Activated CD8-positive, alpha-beta memory T cell treated with anti-CD3 and anti-CD28 coated beads, Interleukin-2, amount 50 U/mL, for 4 hours (primary cell): ENCODE measurements at regions not wholly inside any gene's neighbourhood (a gene's known extent, or its start where the extent isn't known, plus 50 kb on each side); places are given as distances from the start of the nearest gene placed in this dataset.
"Not testable (repeated sequence)": the region's sequence is repeated elsewhere in the genome, so short reads cannot be mapped to it uniquely, and the experiment has no call there.

Experiments used
- DNase-seq: peaks from one replicate; pipeline ENCODE4 v3.0.0-alpha.2; 2020

DNA sequence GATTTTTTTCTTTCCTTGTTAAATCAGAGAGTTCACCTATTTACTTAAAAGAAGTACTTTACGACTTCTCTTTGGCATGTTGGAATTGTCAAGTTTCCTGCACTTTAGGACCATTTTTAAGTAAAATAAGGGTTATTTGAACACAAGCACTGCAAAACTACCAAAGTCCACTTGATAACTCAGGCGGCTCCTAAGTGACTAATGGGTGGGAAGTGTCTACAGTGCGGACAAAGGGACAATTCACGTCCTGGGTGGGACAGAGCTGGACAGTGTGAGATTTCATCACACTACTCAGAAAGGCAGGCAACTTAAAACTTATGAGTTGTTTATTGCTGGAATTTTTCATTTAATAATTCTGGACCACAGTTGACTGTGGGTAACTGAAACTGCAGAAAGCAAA, 590.2 kb upstream of the UBE2E2 start:
- no peak for DNase-seq

DNA sequence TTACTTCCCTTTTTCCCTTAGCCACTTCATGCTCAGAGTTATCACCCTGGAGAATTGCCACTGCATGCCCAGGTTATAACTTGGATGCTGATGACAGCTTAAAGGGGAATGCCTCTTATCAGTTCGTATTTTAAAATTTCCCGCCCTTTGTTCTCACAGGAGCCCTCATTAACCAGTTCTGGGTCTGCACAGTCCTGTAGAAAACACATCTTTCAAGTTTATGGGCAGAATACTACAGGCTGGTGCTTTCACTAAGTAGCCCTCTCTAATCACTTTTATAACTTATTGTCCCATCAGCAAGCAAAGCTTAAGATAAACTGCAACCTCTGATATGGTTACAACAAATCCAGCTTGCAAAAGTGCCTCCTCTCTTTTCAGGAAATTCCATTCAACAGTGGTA, 587.3 kb upstream of the UBE2E2 start:
- no peak for DNase-seq

DNA sequence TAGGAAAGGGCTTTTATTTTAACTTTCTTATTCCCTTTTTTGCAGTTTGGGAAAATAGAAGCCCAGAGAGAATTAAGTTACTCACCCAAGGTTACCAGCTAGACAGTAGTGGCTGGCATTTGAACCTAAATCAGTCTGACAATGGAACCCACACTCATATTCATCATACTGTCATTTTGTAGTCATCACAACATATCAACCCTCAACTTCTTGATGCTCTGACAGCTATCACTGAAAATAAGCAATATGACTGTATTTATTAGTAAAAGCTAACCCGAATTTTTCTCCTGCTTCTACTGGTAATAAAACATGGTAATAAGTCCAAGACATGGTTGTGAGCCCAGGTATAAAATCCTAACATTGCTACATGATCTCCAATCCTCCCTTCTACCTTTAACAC, 585.8 kb upstream of the UBE2E2 start:
- DNase-seq = no peak

DNA sequence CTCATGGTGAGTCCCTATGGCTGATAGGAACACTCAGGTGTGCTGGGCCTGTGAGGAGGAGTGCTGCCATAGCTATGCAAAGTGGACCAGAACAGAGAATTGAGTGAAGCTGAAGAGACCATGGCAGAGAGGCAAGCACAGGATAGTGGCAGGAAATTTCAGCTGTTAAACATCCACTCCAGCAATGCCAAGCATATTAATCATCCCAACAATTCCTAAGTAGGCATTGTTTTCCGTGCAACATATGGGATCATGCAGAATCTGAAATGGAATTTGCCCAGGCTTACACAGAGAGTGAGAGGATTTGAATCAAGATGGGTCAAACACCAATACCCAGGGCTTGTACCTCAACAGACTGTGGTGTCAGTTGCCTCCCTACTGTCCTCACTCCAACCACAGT, 582.6 kb upstream of the UBE2E2 start:
- DNase-seq = no peak

- no peak for DNase-seq
Measured at GRCh38 chr3:22621205-22621809, 581.8 kb upstream of the UBE2E2 start.

DNA sequence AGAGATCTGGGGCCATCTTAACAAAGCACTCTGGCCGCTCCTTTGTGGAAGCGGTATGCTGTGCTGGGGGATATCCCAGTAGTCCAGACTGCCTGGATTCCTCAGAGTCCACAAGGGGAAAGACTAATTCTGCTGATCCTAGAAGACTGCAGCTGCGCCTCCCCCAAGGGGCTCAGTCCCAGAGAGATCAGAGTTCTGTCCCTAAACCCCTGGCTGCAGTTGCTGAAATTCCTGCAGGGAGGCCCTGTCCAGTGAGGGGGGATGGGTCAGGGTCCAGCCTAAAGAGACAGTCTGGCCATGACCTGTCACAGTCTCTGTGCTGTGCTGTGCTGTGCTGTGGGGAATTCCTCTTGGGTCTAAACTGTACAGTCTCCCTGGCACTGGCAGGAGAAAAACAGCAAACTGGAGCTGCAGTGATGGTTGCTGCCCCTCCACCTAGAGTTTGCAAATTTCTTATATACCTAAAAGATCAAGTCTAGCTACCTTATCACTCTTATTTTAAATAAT, 575.1 kb upstream of the UBE2E2 start:
- no peak for DNase-seq

DNA sequence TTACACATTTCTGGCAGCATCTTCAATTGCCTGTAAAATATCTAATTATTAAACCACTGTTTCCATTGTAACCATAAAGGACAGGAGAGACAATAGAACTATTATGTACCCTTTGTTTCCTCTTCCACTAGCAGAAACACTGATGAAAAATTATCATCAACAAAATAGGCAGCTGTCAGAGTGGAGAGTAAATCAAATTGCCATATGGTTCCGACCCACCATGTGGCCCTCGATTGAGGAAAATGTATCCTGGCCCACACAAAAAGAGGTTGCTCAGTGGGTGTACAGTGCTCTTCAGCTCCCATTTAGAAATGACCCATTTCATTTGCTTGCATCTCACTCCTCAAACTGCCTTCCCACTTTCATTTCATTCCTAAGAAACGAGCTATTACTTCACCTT, 570.6 kb upstream of the UBE2E2 start:
- DNase-seq = no peak

GRCh38 chr3:22634433-22634832, 568.7 kb upstream of the UBE2E2 start:
- DNase-seq = no peak

GRCh38 chr3:22659651-22660475, 543.3 kb upstream of the UBE2E2 start:
- no peak for DNase-seq

- DNase-seq = no peak
Measured at GRCh38 chr3:22660606-22661005, 542.5 kb upstream of the UBE2E2 start.

DNA sequence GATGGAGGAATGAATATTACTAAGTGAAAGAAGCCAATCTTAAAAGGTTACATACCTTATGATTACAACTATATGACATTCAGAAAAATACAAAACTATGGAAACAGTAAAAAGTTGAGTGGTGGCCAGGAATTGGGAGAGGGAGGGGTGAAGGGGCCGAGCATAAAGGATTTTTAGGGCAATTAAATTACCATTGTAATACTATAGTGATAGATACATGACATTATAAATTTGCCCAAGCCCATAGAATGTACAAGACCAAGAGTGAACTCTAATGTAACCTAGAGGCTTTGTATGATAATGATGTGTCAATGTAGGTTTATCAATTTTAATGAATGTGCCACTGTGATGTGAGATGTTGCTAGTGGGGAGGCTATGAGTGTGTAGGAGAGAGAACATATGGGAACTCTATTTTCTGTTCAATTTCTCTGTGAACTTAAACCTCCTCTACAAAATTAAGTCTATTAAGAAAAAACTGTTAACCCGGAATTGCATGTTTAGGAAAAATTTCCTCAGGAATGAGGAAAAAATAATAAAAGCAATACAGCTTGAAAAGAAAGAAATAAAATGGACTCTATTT, 541.9 kb upstream of the UBE2E2 start:
- DNase-seq = no peak

DNA sequence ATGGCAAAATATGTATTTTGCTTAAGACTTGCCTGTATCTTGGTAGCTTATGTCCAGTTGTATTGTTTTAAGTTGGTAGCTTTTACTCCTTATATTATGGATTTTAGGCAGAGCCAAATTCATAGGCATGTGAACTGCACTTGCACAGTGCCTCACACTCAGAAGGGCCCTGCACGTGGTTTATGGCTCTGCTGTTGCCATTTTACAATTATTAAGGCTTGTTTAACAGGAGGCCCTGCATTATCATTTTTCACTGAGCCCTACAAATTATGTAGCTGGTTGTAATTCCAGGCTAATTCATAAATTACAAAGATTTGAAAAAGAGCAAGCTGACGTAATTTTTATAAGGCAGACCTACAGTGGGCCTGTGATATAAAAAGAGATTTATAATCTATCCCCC, 537.6 kb upstream of the UBE2E2 start:
- no peak for DNase-seq

DNA sequence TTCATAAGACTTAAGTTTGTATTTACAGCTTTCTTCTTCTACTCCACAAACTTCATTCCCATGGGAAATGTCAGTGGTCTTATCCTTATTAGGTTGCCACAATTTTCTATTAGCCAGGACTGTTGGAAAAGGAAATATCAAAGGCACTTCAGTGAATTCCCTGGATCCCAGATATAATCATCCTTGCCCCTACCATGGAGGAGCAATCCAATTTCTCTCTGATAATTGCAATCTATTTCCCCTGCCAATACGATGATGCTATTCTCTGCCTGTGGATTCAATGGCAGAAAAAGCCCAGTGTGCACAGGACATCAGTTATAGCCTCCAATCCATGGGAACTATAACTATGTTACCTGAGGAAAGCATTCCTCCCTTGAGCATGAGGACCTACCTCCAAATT, 536.4 kb upstream of the UBE2E2 start:
- no peak for DNase-seq

DNA sequence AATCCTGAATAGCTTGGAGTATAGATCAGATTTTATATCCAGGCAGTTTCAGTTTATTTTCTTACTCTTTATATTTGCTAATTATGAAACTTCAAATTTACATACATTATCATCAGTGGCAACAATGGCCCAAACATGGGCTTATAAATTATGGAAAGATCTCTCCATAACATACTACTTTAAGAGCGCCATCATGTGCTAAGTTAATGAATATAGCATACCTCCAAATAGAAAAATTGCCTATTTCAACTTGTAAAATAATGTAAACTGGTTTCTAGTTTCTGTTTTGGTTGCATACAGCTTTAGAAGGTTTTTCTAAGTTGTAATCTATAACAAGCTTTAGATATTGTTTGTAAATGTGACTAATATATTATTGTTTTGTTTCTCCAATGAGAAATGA, 531.3 kb upstream of the UBE2E2 start:
- DNase-seq = no peak

DNA sequence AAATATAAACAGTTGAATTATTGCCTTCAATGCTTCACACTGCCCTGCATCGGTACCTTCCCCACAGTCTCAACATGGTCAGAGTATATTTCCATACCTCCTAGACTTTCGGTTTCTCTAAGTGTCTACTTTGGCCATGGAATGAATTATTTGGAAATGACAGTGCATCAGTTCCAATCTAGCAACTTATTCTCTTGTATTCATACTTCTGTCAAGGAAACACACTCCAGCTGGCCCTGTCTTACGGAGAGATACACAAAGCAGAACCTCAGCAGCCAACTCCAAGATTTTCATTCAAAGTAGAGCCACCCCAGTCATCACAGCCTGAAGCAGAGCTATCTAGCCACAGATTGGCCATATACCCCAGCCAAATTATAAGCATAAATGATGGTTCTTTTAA, 518.4 kb upstream of the UBE2E2 start:
- DNase-seq = no peak

DNA sequence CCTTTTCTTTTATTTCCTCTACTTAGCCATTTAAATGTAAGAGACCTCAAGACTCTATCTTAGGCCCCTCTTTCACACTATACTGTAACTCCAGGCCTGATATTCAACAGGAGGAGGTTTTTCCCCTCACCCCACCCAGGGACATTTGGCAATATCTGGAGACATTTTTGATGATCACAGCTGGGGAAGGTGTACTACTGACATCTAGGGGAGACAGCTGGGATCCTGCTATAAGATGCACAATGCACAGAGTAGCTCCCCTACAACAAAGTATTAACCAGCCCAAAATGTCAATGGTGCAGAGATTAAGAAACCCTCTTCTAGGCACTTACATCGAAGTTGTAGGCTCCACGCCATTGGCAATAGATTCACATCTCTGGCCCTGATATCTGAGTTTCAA, 517.5 kb upstream of the UBE2E2 start:
- DNase-seq = no peak

GRCh38 chr3:22691407-22691806, 511.7 kb upstream of the UBE2E2 start:
- DNase-seq = no peak

DNA sequence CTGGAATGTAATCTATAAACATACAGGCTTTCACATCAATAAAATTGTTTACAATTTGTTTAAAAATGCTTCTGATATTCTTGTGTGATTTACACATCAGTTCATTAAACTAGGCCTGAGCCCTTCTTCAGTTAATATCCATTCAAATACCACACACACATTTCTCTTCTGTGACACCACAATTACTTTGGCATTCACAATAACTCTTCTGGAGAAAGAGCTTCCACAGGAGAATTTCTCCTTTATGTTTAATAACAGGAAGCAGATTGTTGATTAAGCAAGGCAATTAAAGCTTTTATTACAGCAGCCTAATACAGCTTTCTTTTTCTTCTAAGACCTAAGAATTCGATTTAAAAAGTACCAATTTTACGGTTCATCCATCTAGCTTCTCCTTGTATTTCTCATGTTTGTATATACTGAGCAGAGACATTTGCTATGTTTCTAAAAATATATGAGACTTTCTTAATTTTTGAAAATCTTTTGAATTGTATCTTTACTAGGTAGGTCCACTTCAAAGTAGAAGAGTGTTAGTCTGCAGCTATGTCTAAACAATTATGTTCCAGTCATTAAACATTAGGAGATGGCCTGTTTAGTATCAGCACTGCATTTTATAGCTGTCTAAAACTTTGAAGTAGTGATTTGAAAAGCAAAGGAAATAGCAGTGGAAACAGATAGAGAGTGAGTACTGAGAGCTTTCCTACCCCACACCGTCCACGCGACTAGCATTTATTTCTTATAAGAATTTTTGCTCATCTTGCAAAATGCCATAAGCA, 511.1 kb upstream of the UBE2E2 start:
- DNase-seq = no peak

GRCh38 chr3:22700876-22701275, 502.3 kb upstream of the UBE2E2 start:
- DNase-seq = no peak

DNA sequence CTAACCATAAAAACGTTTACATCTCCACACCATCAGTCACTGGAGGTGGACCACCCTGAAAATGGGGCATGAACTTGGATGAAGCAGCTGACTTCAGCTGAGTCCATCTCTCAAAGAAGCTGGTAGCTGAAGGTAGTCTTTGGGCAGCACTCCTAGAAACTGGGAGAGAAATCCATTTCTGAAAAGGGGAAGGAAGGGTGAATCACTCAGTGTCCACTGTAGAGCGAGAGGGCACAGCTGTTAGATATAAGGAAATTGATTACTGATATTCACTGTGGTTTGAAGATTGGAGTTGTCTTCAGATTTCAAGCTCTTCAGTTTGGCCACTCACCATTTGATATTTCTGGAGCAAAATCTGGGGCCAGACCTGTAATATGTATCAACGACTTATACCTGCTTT, 499.0 kb upstream of the UBE2E2 start:
- no peak for DNase-seq

DNA sequence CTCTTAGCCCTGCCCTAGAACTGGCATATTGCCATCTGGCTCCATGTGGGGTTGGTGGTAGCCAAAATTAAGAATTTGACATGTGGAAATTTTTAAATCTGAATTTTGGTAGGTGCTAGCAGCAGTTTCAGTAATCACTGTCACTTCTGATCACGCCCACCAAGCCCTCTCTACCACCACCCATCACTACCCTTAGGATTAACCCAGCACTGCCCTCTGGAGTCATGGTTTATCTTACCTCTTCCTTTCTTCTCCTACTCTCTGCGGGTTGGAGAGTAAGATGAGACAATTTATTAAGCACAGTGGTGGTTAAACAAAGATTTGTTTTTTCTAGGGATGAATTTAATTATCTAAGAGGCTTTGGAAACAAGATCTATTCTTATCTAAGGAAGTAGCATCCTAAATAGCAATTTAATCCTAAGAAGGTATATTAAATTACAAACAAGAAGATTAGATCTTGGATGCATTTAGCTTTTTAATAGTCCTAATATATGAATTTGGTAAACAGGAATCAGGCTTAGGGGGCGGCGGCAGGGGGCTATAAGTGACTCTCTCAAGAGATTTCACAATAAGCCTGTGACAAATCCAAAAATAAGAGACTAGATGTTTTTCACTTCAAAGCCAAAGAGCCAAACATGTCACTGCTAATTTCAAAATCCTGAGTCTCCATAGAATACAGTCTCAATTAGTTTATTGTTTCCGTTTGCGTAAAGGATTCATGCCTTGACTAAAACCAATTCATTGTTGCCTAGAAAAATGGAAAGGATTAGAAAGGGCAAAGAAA, 498.4 kb upstream of the UBE2E2 start:
- DNase-seq = no peak

DNA sequence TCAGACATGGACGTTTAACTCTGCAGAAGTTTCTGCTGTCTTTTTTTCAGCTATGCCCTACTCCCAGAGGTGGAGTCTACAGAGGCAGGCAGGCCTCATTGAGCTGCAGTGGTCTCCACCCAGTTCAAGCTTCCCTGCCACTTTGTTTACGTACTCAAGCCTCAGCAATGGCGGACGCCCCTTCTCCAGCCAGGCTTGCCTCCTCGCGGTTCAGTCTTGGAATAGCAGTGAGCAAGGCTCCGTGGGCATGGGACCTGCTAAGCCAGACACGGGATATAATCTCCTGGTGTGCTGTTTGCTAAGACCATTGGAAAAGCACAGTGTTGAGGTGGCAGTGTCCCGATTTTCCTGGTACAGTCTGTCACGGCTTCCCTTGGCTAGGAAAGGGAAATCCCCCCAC, 496.2 kb upstream of the UBE2E2 start:
- DNase-seq = not testable (repeated sequence)

DNA sequence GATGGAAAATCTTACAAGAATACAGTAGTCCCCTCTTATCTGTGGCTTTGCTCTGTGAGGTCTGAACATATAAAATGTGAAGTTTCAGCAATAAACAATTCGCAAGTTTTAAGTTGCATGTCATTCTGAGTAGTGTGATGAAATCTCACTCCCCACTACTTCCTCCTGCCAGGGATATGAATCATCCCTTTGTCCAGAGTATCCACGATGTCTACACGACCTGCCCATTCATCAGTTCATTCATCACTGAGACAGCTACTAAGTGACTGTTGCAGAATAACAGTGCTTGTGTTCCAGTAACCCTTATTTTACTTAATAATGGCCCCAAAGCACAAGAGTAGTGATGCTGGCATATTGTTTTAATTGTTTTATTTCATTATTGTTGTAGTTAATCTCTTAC, 489.2 kb upstream of the UBE2E2 start:
- DNase-seq = no peak
